Colon (tissue), 2 donors: ENCODE measurements at regions not wholly inside any gene's neighbourhood (a gene's known extent, or its start where the extent isn't known, plus 50 kb on each side); places are given as distances from the start of the nearest gene placed in this dataset.
"Not testable (repeated sequence)": the region's sequence is repeated elsewhere in the genome, so short reads cannot be mapped to it uniquely, and the experiment has no call there.

Experiments used
- FAIRE-seq: peaks from 2 replicates; lab custom pipeline; 2012; peaks lifted over from hg19 to GRCh38; lab: Jason Lieb, UNC
- donor health status: control.
- donor health status: control.

DNA sequence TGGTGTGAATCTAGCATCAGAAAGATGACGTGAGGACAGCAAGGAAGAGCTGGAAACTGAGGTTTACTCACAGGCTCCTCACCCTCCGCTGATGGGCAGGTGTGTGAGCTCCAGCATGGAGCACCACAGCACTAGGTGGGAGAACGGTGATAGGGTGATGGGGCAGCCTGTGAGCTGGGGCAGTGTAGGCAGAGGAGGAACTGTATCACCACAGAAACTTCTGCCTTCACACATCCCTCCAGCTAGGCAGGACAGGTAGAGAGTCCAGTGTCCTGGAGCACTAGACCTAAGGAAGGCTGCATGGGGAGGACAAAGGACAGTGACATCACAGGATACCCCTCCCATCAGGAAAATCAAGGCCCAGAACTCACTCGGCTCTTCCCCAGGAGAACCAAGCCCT, 241.8 kb upstream of the PRSS58 start:
- no peak for FAIRE-seq

DNA sequence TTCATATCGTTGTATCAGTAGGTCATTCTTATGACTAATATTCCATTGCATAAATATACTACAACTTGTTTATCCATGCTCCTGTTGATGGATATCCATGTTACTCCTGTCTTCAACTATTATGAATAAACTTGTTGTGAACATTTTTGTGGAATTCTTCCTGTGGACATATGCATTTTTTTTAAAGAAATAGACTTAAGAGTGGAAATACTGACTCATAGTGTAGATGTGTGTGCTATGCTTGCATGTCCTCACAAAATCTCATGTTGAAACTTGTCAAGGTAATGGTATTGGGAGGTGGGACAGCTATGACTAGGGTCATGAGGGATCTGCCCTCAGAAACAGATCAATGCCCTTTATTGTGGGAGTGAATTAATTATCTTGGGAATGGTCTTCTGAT, 240.5 kb upstream of the PRSS58 start:
- no peak for FAIRE-seq

DNA sequence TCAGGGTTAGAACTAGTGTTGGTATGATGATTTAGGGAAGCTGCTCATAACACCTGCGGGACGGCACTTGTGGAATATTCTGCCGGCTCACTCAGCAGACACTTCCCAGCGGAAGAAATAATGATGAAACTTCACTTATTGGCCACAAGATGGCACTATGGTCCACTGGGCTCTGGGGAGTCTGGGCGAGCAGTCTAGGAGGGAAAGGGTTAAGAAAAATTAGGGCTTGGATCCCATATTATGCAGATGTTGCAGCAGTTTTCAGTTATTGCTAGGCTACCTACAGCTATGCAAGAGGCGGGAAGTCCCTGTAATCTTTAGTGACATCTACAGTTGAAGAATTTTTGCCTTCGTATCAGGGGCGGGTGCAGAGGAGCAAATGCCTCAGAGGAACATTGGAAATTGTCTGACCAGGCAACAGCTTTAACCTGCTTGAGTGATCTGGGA, 238.7 kb upstream of the PRSS58 start:
- no peak for FAIRE-seq

DNA sequence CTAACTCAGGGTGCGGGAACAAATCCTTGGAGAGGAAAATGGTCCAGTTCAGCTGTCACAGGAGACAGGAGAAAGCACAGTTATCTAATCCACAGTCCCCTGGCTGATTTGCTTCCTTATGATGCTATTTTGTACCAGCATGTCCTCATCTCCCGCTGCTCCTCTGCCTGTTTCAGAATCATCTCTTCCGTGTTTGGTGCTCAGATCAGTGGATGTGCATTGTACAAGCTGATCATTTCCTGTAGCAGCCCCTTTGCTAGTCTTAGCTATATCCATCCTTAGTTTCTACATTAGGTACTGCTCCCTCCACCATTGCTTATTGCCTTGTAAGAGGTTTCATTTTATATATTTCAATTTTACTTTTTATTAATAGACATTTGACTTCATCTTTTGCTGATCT, 238.0 kb upstream of the PRSS58 start:
- FAIRE-seq, result not testable (repeated sequence)

DNA sequence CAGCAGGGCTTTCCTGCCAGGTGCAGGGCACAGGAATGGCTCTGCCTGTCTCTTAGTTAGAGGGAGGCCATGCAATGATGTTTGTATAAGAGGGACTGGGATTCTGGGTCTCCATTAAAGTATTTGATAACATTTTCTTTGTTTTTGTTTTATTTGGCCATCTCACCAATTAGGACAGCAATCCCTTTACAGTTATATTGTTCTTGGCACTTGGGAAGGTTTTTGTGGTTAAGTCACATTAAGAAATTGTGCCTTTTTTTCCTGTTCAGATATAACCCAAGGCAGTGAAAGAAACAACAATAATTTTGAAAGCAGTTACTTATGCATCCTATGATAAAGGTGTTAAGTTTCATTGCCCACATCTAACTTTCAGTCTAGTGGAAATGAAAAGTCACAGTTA, 237.4 kb upstream of the PRSS58 start:
- FAIRE-seq, result not testable (repeated sequence)

DNA sequence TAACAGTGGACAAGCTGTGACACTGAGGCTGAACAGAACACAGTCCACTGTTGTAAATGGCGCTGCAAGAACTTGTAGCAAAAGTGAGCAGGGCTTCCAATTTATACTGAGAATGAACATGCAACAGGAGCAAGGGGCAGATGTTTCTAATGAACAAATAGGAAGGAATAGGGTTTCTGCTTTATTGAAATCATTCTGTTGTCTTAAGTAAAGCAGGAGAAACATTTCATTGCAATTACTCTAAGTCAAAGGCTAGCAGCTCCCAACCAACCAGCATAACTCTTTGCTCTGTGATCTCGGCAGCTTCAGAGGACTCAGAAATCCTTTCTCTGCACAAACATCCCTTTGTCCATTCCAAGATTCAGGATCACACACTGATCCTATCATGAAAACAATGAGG, 236.2 kb upstream of the PRSS58 start:
- no peak for FAIRE-seq

DNA sequence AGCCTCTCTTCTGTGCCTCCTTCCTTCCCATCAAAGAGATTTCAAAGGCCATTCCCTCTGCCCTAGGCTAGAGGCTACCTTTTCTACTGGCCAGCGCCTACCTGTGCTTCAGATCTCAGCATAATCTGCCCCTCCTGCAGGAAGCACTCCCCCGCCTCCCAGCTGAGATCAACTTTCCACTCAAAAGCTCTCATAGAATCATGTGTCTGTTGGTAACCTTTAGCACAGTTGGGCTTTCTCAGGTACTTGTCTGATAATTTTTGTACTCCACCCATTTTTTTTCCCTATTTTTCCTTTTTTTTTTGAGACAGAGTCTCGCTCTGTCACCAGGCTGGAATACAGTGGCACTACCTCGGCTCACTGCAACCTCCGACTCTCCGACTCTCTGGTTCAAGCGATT, 231.0 kb upstream of the PRSS58 start:
- FAIRE-seq, result no peak

DNA sequence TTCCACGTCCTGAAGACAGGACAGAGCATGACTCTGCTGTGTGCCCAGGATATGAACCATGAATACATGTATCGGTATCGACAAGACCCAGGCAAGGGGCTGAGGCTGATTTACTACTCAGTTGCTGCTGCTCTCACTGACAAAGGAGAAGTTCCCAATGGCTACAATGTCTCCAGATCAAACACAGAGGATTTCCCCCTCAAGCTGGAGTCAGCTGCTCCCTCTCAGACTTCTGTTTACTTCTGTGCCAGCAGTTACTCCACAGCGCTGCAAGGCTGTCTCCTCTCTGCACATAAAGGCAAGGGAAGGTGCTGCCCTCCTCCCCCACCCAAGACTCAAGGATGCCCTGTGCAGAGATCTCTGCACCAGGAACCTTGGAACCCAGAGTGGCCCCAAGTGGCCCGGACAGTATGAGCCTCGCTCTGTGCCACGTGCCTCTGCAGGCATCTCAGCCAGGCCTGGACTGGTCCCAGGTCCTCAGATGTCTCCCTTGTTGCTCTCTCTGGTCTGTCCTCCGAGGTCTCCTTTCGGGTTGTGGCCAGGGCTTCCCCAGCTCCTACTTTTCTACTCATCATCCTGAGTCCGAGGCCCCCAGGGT, 230.3 kb upstream of the PRSS58 start:
- no peak for FAIRE-seq

DNA sequence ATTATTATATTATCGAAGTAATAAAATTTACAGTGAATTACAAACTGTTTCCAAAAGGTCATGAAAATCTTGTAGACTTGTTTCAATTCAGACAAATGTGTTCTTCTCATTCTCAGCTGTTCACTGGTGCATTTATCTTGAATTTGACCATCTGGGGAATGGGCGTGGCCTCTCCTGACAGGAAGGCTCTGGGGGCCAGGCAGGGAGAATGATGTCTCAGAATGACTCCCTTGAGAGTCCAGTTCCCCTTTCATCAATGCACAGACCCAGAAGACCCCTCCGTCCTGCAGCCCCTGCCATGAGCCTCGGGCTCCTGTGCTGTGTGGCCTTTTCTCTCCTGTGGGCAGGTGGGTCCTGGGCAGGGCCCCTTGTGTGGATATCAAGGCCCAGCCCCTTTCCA, 229.7 kb upstream of the PRSS58 start:
- not testable (repeated sequence) for FAIRE-seq

DNA sequence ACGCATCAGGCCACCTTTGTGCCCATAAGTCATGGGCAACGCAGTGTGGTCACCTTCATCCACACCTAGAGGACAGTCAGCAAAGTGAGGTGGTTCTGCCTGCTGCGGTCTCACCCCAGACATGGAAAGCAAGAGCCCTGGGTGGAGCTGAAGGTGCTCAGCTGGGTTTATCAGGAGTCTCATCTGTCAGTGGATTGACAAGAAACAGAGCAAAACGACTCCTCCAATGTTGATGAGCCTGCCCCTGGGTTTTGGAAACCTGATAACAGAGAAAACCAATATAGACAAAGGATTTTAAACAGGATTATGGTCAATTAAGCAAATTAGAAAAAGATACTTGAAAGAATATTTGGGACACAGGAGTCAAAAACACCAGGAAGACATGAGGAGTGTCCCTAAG, 229.3 kb upstream of the PRSS58 start:
- FAIRE-seq, result no peak

DNA sequence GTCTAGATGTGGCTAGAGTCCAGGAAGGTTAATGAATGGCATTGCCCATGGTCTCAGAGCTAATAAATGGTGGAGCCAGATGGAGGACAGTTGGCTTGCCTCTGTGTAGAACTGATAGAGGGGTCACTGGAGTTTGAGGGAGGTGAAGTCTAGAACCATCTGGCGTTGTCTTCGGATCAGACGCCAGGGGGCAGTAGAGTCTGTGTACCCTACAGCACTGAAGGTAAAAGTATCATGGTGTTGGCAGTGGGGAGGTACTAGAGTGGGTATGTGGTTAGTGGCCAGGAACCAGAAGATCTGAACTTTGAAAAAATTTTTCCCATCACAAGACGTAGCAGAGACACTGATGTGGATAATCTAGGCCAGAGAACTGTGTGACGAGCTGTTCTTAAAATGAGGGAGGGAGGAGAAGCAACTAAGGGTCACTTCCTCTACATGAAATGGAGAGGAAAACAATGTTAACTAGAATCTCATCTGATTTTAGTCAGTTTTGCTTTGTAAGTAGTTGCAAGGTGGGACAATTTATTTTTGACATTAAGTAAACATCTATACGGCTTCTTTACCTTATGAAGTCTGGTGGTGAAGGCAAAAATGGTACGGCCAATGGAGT, 227.9 kb upstream of the PRSS58 start:
- no peak for FAIRE-seq

DNA sequence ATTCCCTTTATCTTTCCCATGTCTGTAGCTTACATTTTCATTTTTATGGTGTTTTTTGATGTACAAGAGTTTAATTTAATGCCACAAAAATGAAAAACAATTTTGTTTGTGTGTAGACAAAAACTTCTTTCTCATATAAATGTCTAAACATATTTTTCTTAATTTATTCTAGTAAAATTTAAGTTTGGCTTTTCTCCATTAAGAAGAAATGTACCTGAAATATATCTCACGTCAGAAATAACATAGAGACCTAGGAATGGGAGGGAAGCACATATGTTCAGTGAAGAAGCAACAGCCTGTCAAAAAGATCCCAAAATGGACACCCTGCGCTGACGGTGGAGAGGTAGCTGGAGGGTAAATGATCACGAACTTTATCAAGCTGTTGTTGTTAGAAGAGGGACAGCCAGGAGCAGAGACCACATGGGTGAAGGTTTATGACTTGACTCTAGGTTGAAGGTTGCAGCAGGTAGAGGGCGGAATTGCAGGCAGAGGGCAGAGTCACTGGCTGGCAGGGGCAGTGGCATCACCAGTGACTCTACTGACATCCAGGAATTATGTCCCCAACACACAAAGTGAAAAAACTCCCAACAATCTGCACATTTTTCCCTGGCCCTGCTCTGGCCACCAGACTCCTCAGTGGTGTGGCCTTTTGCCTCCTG, 225.9 kb upstream of the PRSS58 start:
- FAIRE-seq, result no peak

DNA sequence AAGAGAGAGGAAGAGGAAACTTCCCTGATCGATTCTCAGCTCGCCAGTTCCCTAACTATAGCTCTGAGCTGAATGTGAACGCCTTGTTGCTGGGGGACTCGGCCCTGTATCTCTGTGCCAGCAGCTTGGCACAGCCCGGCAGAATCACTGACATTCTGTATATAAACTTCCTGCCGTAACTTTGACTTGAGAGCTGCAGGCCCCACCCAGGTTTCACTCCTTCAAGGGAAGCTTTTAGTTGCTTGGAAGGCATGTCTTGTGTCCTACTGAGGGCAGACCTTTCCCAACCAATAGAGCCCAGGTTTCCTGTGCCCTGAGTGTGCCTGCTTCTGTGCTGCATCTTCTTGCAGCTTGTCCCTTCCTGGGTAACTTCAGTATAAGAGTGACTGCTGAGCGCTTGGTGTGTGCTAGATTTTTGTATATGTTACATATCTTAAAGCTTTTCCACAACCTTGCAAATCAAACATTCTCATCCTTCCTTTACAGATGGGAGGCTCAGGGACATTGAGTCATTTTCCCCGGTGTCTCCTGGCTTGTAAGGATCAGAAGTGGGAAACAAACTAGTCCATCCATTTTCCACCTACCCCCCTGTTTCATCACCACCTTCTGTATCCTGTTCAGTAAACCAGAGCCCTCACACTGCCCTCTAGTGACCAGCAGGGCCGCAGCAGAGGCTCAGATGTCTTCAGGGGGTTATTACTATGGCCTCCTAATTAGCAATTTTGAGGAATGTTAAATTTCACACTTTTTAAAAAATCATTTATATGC, 225.2 kb upstream of the PRSS58 start:
- no peak for FAIRE-seq

DNA sequence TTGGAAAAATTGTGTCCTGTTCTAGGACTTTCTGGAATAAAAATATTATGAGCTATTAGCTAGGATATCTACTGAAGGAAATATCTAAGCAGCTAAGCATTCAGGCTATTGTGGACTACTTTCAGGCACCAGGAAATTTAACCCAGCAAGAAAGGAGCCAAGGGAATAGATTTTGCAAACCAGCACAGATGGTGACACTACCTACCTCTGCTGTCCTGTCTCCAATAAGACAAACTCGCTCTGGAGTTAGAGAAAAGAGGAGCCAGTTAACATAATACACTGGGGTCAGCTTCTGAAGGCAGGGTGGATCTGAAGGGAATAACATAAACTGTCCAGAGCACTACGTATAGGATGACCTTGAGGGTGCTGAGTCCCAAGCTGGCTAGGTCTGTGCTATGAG, 223.7 kb upstream of the PRSS58 start:
- FAIRE-seq, result no peak

DNA sequence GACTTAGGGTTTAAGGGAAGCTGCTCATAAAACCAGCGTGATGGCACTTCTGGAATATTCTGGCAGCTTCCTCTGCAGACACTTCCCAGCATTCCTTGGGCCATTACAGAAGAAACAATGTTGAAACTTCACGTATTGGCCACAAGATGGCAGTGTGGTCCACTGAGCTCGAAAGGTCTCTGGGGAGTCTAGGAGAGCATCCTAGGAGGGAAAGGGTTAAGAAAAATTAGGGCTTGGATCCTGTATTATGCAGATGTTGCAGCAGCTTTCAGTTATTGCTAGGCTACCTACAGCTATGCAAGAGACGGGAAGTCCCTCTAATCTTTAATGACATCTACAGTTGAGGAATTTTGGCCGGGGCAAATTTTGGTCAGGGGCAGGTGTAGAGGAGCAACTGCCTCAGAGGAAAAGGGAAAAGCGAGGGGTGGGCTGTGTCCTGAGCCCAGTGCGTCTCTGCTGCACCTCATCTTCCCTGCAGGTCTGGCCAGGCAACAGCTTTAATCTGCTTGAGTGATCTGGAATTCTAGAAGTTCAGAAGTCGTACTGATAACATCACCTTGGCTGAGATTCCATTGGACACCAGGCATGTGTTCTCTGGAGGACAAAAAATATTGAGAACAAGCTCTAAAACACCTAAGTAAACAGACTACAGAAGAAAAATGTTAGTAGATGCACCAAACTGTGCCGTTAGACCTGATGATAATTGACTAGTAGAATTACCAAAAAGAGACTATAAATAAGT, 220.8 kb upstream of the PRSS58 start:
- no peak for FAIRE-seq

DNA sequence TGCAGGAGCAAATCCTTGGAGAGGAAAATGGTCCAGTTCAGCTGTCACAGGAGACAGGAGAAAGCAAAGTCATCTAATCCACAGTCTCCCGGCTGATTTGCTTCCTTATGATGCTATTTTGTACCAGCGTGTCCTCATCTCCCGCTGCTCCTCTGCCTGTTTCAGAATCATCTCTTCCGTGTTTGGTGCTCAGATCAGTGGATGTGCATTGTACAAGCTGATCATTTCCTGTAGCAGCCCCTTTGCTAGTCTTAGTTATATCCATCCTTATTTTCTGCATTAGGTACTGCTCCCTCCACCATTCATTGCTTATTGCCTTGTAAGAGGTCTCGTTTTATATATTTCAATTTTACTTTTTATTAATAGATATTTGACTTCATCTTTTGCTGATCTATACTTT, 219.9 kb upstream of the PRSS58 start:
- FAIRE-seq, result not testable (repeated sequence)

DNA sequence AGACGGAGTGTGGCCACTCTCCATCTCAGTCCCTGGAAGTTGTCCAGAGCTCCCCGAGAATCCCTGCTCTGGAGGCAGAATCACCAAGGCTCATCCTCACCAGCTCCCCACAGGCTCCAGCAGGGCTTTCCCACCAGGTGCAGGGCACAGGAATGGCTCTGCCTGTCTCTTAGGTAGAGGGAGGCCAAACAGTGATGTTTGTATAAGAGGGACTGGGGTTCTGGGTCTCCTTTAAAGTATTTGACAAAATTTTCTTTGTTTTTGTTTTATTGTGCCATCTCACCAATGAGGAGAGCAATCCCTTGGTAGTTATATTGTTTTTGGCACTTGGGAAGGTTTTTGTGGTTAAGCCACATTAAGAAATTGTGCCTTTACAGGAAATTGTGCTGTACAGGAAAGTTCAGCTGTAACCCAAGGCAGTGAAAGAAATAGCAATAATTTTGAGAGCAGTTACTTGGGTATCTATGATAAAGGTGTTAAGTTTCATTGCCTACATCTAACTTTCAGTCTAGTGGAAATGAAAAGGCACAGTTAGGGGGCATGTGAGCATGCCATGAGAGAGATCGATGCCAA, 219.3 kb upstream of the PRSS58 start:
- FAIRE-seq, result no peak

DNA sequence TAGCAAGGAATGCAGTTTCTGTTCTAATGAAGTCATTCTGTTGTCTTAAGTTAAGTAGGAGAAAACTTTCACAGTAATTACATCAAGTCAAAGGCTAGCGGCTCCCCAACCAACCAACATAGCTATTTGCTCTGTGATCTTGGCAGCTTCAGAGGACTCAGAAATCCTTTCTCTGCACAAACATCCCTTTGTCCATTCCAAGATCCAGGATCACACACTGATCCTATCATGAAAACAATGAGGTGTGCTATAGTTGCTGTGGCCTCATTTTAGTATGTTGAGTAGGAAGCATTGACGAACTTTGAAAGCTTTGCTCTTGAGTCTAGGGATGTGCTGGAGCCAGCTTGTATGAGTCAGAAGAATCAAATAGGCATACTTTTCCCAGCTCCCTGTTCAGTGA, 218.2 kb upstream of the PRSS58 start:
- no peak for FAIRE-seq

DNA sequence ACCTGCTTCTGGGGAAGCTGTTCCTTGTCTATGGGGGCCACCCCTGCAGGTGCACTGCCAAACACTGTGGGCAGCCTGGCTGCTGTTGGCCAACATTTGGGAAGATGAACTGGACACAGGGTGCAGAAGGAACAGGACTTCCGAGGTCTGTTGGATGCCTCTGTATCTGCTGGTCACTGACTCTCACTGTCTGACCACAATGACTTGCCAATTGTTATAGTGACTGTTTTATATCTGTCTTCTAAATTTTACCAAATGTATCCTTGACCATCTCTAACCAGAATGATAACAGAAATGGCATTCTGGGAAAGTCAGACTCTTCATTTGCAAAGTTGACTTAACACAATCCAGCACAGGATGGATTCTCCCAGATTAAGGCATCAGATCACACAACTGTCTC, 214.0 kb upstream of the PRSS58 start:
- no peak for FAIRE-seq

DNA sequence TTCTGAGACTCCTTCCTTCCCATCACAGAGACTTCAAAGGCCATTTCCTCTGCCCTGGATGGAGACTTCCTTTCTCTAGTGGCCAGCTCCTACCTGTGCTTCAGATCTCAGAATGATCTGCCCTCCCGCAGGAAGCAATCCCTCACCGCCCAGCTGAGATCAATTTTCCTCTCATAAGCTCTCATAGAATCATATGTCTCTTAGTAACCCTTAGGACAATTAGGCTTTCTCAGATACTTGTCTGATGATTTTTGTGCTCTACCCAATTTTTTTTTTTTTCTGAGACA, 212.6 kb upstream of the PRSS58 start:
- FAIRE-seq, result no peak

DNA sequence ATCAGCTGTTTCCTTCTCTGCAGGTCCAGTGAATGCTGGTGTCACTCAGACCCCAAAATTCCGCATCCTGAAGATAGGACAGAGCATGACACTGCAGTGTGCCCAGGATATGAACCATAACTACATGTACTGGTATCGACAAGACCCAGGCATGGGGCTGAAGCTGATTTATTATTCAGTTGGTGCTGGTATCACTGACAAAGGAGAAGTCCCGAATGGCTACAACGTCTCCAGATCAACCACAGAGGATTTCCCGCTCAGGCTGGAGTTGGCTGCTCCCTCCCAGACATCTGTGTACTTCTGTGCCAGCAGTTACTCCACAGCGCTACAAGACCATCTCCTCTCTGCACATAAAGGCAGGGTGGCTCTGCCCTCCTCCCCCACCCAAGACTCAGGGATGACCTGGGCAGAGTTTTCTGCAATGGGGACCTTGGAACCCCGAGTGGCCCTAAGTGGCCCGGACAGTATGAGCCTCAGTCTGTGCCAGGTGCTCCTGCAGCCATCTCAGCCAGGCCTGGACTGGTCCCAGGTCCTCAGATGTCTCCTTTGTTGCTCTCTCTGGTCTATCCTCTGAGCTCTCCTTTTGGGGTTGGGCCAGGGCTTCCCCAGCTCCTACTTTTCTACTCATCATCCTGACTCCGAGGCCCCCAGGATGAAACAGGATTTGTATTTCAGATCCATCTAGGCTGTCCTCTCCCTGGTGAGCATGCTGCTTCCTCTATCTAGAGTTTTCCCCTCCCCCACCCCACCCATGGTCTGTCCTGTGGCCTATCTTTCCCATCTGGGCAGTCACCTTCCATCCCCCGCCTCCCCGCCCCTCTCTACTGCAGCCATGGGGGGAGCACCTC, 212.1 kb upstream of the PRSS58 start:
- FAIRE-seq, result no peak
